Activated gamma-delta T cell treated with anti-CD3 and anti-CD28 coated beads, Interleukin-2, amount 50 U/mL, for 16 hours (primary cell): ENCODE measurements at regions not wholly inside any gene's neighbourhood (a gene's known extent, or its start where the extent isn't known, plus 50 kb on each side); places are given as distances from the start of the nearest gene placed in this dataset.
"Not testable (repeated sequence)": the region's sequence is repeated elsewhere in the genome, so short reads cannot be mapped to it uniquely, and the experiment has no call there.

ENCODE experiments used
- DNase-seq: peaks from one replicate; pipeline ENCODE4 v3.0.0-alpha.2; 2020; ENCODE audit warnings: low read depth

- no peak for DNase-seq
Measured at GRCh38 chr20:29763821-29764511, 1493.5 kb upstream of the DEFB115 start.

DNA sequence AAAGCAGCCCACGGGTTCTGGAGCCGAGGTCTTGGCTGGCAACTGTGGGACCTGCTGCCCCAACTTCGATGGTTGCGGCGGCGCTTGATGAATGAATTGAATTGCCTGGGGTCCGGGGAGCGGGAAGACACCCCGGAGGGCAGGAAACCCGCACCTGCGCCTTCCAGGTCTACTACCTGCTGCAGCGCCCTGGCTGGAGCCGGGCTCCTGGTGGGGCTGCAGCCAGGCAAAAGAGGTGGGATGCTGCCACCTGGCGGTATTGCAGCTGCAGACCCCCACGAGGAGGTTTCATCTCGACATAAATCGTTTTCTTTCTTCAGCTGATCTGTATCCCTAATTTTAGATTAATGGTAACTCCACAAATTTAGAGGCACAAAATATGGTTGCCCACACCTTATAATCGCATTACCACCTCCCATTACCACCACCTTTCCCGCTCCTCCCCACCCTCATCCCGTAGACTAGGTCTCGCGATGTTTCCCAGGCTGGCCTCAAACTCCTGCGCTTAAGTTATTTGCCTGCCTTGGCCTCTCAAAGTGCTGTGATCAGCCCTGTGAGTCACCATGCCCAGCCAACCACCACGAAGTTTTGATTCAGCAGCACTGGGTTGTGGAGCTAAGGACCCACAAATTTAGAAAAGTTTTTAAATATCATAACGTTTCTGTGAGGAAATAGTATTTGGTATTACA is 1492.4 kb upstream of the DEFB115 start:
- not testable (repeated sequence) for DNase-seq

DNA sequence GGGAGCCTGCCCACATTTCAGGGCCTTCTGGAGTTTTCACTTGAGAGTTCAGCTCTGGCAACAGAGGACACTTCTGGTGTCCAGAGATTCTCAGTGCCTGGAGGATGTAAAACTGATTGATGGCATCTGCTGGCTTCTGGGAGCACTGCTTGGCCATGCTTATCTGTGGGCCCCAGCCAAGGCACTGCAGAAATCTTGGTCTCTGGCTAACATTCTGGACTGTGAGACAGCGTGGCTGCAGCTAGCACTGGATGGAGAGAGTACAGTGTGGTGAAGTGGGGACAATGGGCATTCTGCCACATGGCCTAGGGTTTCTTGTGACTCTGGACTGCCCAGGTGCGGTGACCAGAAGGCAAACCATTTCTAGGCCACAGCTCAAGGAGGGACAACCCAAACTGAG is 1479.4 kb upstream of the DEFB115 start:
- DNase-seq, result not testable (repeated sequence)

DNA sequence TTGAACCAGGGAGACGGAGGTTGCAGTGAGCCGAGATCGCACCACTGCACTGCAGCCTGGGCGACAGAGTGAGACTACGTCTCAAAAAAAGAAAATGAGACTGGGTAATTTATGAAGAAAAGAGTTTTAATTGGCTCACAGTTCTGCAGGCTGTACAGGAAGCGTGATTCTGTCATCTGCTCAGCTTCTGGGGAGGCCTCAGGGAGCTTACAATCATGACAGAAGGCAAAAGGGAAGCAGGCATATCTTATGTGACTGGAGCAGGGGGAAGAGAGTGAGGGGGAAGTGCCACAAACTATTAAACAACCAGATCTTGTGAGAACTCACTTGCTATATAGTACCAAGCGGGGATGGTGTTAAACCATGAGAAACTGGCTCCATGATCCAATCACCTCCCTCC is 1476.2 kb upstream of the DEFB115 start:
- DNase-seq, result not testable (repeated sequence)

DNA sequence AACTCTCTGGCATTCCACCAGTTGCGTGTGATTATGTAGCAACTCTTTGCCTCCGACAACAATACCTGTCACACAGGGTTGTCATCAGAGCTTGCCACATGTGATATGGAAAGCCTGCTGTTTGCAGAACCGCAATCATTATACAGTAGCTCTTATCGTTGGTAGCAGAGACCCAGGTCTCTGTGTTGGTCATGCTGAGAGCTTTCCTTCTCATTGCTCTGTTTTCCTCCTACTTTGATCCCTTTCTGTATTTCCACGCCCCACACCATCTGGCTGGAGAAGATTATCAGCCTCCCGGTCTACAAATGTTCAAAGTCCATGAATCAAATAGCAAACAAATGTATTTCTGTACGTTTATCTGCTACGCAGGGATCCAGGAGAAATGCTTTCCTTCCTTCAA is 1475.6 kb upstream of the DEFB115 start:
- not testable (repeated sequence) for DNase-seq

DNA sequence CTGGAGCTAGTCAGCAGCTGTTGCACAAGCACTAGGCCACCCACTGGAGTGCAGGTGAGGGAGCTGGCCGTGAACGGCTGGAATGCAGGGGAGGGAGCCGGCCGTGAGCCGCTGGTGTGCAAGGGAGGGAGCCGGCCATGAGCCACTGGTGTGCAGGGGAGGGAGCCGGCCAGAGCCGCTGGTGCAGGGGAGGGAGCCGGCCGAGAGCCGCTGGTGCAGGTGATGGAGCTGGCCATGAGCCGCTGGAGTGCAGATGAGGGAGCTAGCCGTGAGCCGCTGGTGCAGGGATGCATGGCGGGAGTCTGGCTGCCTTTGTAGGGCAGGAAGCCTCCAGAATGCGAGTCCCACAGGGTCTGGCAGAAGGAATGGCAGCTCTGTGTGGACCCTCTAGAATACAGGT is 1470.0 kb upstream of the DEFB115 start:
- DNase-seq, result not testable (repeated sequence)

- no peak for DNase-seq
Measured at GRCh38 chr20:29790510-29790909, 1467.0 kb upstream of the DEFB115 start.

- not testable (repeated sequence) for DNase-seq
Measured at GRCh38 chr20:29831508-29831907, 1426.0 kb upstream of the DEFB115 start.

DNA sequence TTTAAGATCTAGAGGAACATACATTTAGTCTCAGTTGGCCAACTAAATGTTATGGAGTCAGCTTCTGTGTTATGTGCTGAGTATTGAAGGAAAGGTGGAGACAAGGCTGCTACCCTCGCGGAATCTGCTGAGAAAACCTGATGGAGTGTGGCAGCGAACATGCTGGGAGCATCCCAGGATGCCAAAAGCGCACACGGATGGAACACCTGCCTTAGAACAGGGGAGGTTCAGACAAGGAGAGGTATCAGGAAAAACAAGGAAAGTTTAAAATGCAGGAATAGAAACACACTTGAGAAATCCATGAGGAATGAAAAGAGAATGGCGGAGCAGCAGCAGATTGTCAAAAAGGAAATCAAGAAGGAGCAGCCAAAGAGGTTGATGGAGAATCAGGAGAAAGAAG is 1389.5 kb upstream of the DEFB115 start:
- DNase-seq, result not testable (repeated sequence)

- DNase-seq, result not testable (repeated sequence)
Measured at GRCh38 chr20:29868688-29869087, 1388.8 kb upstream of the DEFB115 start.

DNA sequence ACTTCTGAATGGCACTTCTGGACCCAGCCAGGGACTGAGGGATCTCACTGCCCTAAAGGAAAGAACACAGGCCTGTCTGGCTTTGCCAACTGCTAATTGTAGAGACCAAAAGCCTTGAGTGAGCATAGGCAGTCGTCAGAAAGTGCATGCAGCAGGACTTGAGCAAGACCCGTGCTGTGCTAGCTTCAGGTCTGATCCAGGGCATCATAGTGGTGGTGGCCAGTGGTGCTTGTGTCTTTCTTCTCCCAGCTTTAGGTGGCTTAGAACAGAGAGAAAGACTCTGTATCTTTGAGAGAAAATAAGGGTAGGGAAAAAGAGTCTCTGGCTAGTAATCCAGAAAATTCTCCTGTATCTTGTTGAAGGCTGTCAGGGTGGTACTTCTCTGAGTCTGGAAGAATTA is 1385.6 kb upstream of the DEFB115 start:
- DNase-seq, result not testable (repeated sequence)

GRCh38 chr20:29873946-29874345 is 1383.5 kb upstream of the DEFB115 start:
- DNase-seq, result peak; percentile 24

- DNase-seq, result no peak
Measured at GRCh38 chr20:29874476-29875202, 1382.8 kb upstream of the DEFB115 start.

GRCh38 chr20:29875321-29876083 is 1382.0 kb upstream of the DEFB115 start:
- not testable (repeated sequence) for DNase-seq

DNA sequence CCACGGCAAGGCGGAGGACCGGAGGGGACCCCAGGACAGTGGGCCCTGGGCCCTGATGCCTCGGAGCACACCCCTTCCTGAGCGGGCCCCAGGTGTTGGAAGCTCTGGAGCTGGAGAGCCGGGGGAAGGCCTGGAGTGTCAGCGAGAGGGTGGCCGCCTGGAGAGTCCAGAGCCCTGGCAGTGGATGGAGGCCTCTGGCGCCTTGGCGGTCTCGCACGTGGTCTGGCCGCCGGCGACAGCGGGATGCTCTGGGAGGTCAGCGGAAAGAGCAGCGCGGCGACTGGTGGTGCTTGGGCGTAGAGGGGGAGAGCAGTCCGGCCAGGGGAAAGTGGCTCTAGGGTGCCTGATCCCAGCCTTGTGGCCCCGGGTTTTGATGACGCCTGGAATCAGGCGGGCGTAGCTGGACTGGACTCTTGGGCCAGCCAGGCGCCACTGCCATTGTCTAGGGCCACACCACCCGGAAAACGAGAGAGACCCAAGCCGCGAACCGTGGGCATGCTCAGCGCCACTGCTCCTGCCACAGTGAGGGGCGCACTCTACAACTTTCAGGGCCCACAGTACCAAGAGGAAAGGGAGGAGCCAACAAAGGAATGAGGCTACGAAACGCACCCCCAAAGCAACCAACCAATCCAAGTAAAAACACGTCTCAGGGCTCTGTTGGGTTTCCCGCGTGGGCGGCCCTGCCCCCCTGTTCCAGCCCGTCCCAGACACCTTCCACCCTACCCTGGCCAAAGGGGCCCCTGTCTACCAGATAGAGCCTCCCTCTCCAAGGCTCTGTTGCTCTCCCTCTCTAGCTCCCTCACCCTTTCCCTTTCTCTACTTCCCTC is 1381.2 kb upstream of the DEFB115 start:
- not testable (repeated sequence) for DNase-seq

DNA sequence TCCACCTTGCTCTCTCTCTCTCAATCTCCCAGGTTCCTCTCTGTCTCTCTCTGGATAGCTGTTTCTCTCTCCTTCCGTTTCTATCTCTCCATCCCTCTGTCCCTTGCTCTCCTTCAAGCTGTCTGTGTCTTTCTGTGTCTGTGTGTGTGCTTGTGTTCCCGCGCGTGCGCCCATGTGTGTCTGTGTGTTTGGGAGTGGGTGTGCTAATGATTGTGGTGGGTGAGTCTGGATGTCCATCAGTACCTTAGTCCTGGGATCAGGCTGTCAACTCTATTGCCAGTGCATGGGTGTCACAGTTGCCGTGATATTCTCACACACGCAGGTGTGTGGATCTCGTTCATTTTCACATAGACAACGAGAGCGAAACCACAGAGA is 1380.6 kb upstream of the DEFB115 start:
- no peak for DNase-seq

DNA sequence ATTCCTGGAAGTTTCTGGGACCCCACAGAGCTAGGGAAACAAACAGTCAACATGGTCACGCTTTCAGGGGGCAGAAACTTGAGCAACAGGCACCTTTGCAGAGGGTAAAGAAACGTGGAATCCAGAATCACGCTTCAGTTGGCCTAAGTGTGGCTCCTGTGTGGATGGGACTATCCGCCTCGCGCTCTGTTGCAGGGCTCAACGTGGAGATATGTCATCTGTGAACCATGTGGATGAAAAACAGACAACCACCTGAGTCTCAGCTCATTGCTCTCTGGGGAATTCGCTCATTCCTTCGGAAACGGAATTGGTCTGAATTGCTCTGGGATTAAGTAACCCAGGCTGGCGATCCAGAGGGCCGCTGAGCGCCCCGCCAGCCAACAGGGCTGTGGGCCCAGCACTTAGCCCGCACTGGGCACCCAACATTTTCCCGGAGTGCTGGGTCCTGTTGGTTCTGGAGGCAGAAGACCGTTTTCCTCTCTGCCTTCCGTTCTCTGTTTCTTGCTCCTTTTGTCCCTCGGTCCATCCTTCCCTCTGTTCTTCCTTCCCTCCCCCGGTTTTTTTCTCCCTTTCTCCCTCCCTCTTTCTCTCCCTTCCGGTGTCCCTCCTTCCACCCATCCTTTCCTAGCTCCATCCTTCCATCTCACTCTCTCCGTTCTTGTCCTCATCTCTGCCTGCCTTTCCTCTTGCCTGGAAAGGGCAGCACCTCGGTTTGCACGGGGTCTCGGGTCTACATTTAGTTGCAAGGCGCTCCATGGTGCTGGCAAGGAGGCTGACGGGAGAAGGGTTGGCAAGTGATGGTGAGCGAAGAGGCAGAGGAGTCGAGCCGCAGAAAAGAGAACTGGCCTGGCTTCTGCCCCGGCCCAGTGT is 1379.8 kb upstream of the DEFB115 start:
- not testable (repeated sequence) for DNase-seq

GRCh38 chr20:29878281-29878741 is 1379.2 kb upstream of the DEFB115 start:
- no peak for DNase-seq

DNA sequence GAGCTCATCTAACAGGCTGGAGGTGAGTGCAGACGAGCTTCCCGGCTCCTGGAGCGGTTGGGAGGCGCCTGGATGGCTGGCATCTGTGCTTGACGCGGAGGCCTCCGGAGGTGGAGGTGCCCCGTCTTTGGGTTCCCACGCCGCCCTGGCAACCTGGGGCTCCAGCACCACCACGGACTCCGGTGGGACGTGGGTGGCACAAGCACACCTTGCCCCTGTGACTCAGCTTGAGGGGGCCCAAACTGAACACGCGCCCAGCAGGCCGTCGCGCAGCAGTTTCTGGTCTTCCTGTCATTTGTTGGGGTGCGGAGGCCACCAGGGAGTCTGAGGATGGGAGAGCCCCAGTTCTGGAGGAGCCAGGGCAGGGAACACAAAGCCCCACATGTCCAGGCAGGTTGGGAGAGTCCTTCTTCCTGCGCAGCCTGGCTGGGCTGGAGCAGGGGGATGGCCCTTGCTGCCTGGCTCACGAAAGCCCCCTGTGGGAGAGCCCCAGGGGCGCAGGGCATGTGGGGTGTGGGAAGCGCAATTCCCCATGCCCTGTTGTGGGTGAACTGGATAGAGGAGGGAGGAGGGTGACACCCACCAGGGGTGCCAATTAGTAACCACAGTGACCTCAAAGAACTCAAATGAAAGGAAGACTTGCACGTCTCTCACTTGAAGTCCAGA is 1378.6 kb upstream of the DEFB115 start:
- DNase-seq, result no peak

- DNase-seq, result not testable (repeated sequence)
Measured at GRCh38 chr20:29881107-29881506, 1376.4 kb upstream of the DEFB115 start.
